K562 (cell line): ENCODE measurements at regions not wholly inside any gene's neighbourhood (a gene's known extent, or its start where the extent isn't known, plus 50 kb on each side); places are given as distances from the start of the nearest gene placed in this dataset.
A peak's percentile ranks its signal among the peaks of the same experiment; 100 is the strongest.

Experiments
- ATAC-seq: fragments of 200-7000 bp; cut with Tn5 transposase; 3 replicates; pipeline ENCODE4 v1.9.1; 2020; ENCODE audit warnings: moderate library complexity
- BruUV-seq: library from RNA; stranded (reverse); fragments of 400-500 nt; replicated peaks from 2 replicates; lab custom pipeline; 2021; lab: Mats Ljungman, UMichigan
- CTCF ChIA-PET: fragments of 300-600 bp; formaldehyde crosslinking; extraction: SDS; loops from one replicate; lab custom pipeline; 2021; ENCODE audit warnings: low intra/inter-chr PET ratio; lab: Yijun Ruan, JAX
- POLR2A ChIA-PET: fragments of 300-600, 350-650 bp; sonication (Branson Sonifier 250); formaldehyde crosslinking; extraction: SDS; loops from one replicate; lab custom pipeline; 2021; ENCODE audit warnings: antibody characterized with exemption, inconsistent platforms; lab: Yijun Ruan, JAX
- DNase-seq, 4 experiments: peaks; one replicate each; pipeline versions ENCODE4 v3.0.0 to v3.0.0-alpha.2; 2011 to 2018; ENCODE audit warnings: low spot score in 3 of 4, mixed read lengths in 3 of 4; ENCODE audit errors: extremely low read depth in 1 of 4
- FAIRE-seq: peaks from 2 replicates; lab custom pipeline; 2011; peaks lifted over from hg19 to GRCh38; lab: Jason Lieb, UNC
- H2AFZ ChIP-seq: 2 replicates; pipeline ENCODE4 v1.6.0; 2011; ENCODE audit warnings: low read depth, low read length, control low read depth, inconsistent platforms
- H3K27ac ChIP-seq: fragments of 200-600 bp; 3 replicates; pipeline ENCODE4 v1.8.0; 2011; ENCODE audit warnings: low read depth, mild to moderate bottlenecking, control low read depth, inconsistent platforms, low read length, moderate library complexity, mixed read lengths; ENCODE audit errors: extremely low read depth
- H3K27me3 ChIP-seq, 2 experiments: fragments of 300-600 bp in 1 of 2; 2 replicates in 1 of 2; 3 replicates in 1 of 2; pipeline versions ENCODE4 v1.6.0 to v1.8.0; 2011; ENCODE audit warnings: inconsistent platforms in 2 of 2, low read length in 2 of 2, mild to moderate bottlenecking in 1 of 2, mixed read lengths in 1 of 2, moderate library complexity in 1 of 2; ENCODE audit not compliant: control insufficient read depth in 2 of 2, insufficient read depth in 2 of 2
- H3K36me3 ChIP-seq: fragments of 300-600 bp; 3 replicates; pipeline ENCODE4 v1.8.0; 2011; ENCODE audit warnings: mild to moderate bottlenecking, low read length, inconsistent platforms; ENCODE audit not compliant: control insufficient read depth, insufficient read depth
- H3K4me1 ChIP-seq, 2 experiments: fragments of 200-600 bp in 1 of 2; replicated peaks in 1 of 2; 2 replicates in 1 of 2; 3 replicates in 1 of 2; pipeline versions ENCODE4 v1.5.1 to v1.8.0; 2011; ENCODE audit warnings: inconsistent platforms in 2 of 2, low read length in 2 of 2, mild to moderate bottlenecking in 1 of 2, mixed read lengths in 1 of 2, moderate library complexity in 1 of 2; ENCODE audit not compliant: control insufficient read depth in 2 of 2, insufficient read depth in 2 of 2
- H3K4me2 ChIP-seq: 2 replicates; pipeline ENCODE4 v1.6.1; 2011; ENCODE audit warnings: low read length, control low read depth, inconsistent platforms, mixed read lengths; ENCODE audit not compliant: insufficient read depth
- H3K4me3 ChIP-seq: fragments of 200-600 bp; sonication (generic), shearing (Covaris generic); 2 replicates; pipeline ENCODE4 v1.5.1; 2016; ENCODE audit warnings: control low read depth, inconsistent platforms
- H3K79me2 ChIP-seq: fragments of 200-600 bp; 3 replicates; pipeline ENCODE4 v1.8.0; 2011; ENCODE audit warnings: low read length, inconsistent platforms; ENCODE audit not compliant: control insufficient read depth, insufficient read depth
- H3K9ac ChIP-seq, 2 experiments: 2 replicates each; pipeline versions ENCODE4 v1.6.0 to v1.6.1; 2011; ENCODE audit warnings: low read depth in 2 of 2, low read length in 2 of 2, control low read depth in 1 of 2, inconsistent platforms in 1 of 2, mild to moderate bottlenecking in 1 of 2, mixed read lengths in 1 of 2; ENCODE audit not compliant: insufficient read depth in 1 of 2
- H3K9me1 ChIP-seq: one replicate; pipeline ENCODE4 v1.6.0; 2011; ENCODE audit warnings: inconsistent platforms, mild to moderate bottlenecking, low read length, moderate library complexity; ENCODE audit not compliant: control insufficient read depth, insufficient read depth
- H3K9me3 ChIP-seq: replicated peaks from 2 replicates; pipeline ENCODE4 v1.5.1; 2011; ENCODE audit warnings: low read depth, low read length, inconsistent platforms; ENCODE audit not compliant: control insufficient read depth, insufficient read depth
- H4K20me1 ChIP-seq: replicated peaks from 2 replicates; pipeline ENCODE4 v1.6.1; 2011; ENCODE audit warnings: low read length, inconsistent platforms, mixed read lengths; ENCODE audit not compliant: control insufficient read depth, insufficient read depth
- CREM ChIP-seq: IDR thresholded peaks from 2 replicates; pipeline ENCODE4 v1.6.1; 2014; ENCODE audit warnings: antibody characterized with exemption, low read depth
- EZH2 ChIP-seq: IDR thresholded peaks from 2 replicates; pipeline ENCODE4 v1.6.1; 2012; ENCODE audit warnings: low read depth, mild to moderate bottlenecking, inconsistent platforms, low read length, borderline replicate concordance
- HCFC1 ChIP-seq: IDR thresholded peaks from 2 replicates; pipeline ENCODE4 v1.6.1; 2012; ENCODE audit warnings: low read depth, low read length, improper control_type of control experiment
- HDAC2 ChIP-seq: fragments of 450-650 bp; IDR thresholded peaks from 2 replicates; pipeline ENCODE4 v1.6.1; 2016; ENCODE audit warnings: mild to moderate bottlenecking
- JUND ChIP-seq, 2 experiments: IDR thresholded peaks; 2 replicates in 1 of 2; 3 replicates in 1 of 2; pipeline ENCODE4 v1.6.1; 2011; ENCODE audit warnings: borderline replicate concordance in 2 of 2, low read depth in 2 of 2, low read length in 2 of 2, improper control_type of control experiment in 1 of 2, missing biosample characterization in 1 of 2, missing genetic modification characterization in 1 of 2, missing genetic modification reagents in 1 of 2
- MEIS2 ChIP-seq: fragments of 450-650 bp; IDR thresholded peaks from 2 replicates; pipeline ENCODE4 v1.6.1; 2014; ENCODE audit warnings: mild to moderate bottlenecking; ENCODE audit not compliant: partially characterized antibody
- NBN ChIP-seq: fragments of 450-650 bp; IDR thresholded peaks from 2 replicates; pipeline ENCODE4 v1.6.1; 2016; ENCODE audit warnings: low read depth, mild to moderate bottlenecking
- PKNOX1 ChIP-seq: fragments of 450-650 bp; IDR thresholded peaks from 2 replicates; pipeline ENCODE4 v1.6.1; 2016
- PRDM10 ChIP-seq: fragments of 450-650 bp; IDR thresholded peaks from 2 replicates; pipeline ENCODE4 v1.6.1; 2018; ENCODE audit not compliant: partially characterized antibody
- RCOR1 ChIP-seq, 2 experiments: IDR thresholded peaks; 2 replicates each; pipeline ENCODE4 v1.6.1; 2012; ENCODE audit warnings: low read depth in 2 of 2, low read length in 2 of 2, borderline replicate concordance in 1 of 2, improper control_type of control experiment in 1 of 2
- SPI1 ChIP-seq: IDR thresholded peaks from 2 replicates; pipeline ENCODE4 v1.6.1; 2011; ENCODE audit warnings: low read depth, low read length, control low read depth, borderline replicate concordance
- ZNF75A ChIP-seq: fragments of 450-650 bp; formaldehyde crosslinking; IDR thresholded peaks from 2 replicates; pipeline ENCODE4 v1.4.0; 2020; ENCODE audit warnings: mild to moderate bottlenecking
- WGBS: fragments of 100-300 bp; shearing (Covaris generic); methylation state at CpG from one replicate; pipeline ENCODE4 v1.1.6; 2016; ENCODE audit warnings: low coverage, mixed read lengths; ENCODE audit not compliant: insufficient coverage; ENCODE audit errors: missing lambda C conversion rate; 5-methylcytosine and 5-hydroxymethylcytosine counted together
- in situ Hi-C: fragments of 300-500 bp; cut with MboI; formaldehyde crosslinking; loops from 4 replicates; pipeline ENCODE4 v1.15.0; 2018; ENCODE audit warnings: inconsistent platforms, mixed read lengths
- intact Hi-C: fragments of 100-400 bp; cut with micrococcal nuclease; formaldehyde crosslinking; loops from 2 replicates; pipeline ENCODE4 v1.14.2; 2022
- TF ChIP-seq, protein P1 (sequence below): sonication (generic); formaldehyde crosslinking; IDR thresholded peaks from 2 replicates; pipeline ENCODE4 v1.8.0; 2022; ENCODE audit warnings: mild to moderate bottlenecking, missing genetic modification reagents

- Histone ChIP-seq H3K4me3 (no peak overlapping the region), H3K36me3 (no peaks in the 10 kb centered on the region), H3K4me2 (no peak overlapping the region), H3K4me1 (peaks cover 0 to 10% of the 10 kb centered on the region in 2 experiments; a peak in 3 of 5 replicates), H3K9me3 (no peaks in the 10 kb centered on the region), H3K27me3 (peaks cover 5 to 33% of the 10 kb centered on the region in 2 experiments; a peak in 4 of 5 replicates), H3K9me1 (no peaks in the 10 kb centered on the region), H3K79me2 (no peaks in the 10 kb centered on the region), H3K27ac (no peak overlapping the region), H2AFZ (peak overlapping the region; percentile 29; the same call in 1 of the 2 replicates), H4K20me1 (no peaks in the 10 kb centered on the region), H3K9ac (no peak overlapping the region)
- 3% methylated on average over 13 of the region's 13 CpGs for WGBS
- DNase-seq (peak; percentile 82 to 88 (median 86)), ATAC-seq (peak; percentile 98), FAIRE-seq (peak; percentile 79)
- ChIA-PET POLR2A (interaction anchor here (1.4 kb wide), 1 partner anchor 10 kb away, joined by 4 read pairs; no protein-coding TSS in a partner anchor), CTCF (interaction anchor here (1.2 to 1.8 kb wide), 3 partner anchors 20 to 404 kb away, joined by 4 to 8 read pairs (median 4); no protein-coding TSS in a partner anchor)
- intact Hi-C loops (loop anchor here (1.0 to 5.0 kb wide), 5 partner anchors 220 to 1247 kb away; no protein-coding TSS in a partner anchor), in situ Hi-C loops (no loop called here)
- no TSS peak for BruUV-seq
- no peak for TF ChIP-seq HDAC2
- peak; percentile 81 for TF ChIP-seq MEIS2
- peak in 1 of 2 experiments; percentile 49; a peak in 1 of 4 replicates for TF ChIP-seq RCOR1 (IDR thresholded peaks at IDR 0.05; ENCODE audit: borderline replicate concordance in 1 of 2, low read depth in 2 of 2, low read length in 2 of 2)
- no peak for TF ChIP-seq EZH2
- 0 out of 2 replicates have a peak, but pooled peaks have one; percentile 31 for TF ChIP-seq HCFC1
- 0 out of 2 replicates have a peak, but pooled peaks have one; percentile 9 for TF ChIP-seq SPI1
- peak; percentile 55; the same call in 1 of the 2 replicates for TF ChIP-seq ZNF75A (CRISPR knock-in tag)
- TF ChIP-seq, protein P1, sequence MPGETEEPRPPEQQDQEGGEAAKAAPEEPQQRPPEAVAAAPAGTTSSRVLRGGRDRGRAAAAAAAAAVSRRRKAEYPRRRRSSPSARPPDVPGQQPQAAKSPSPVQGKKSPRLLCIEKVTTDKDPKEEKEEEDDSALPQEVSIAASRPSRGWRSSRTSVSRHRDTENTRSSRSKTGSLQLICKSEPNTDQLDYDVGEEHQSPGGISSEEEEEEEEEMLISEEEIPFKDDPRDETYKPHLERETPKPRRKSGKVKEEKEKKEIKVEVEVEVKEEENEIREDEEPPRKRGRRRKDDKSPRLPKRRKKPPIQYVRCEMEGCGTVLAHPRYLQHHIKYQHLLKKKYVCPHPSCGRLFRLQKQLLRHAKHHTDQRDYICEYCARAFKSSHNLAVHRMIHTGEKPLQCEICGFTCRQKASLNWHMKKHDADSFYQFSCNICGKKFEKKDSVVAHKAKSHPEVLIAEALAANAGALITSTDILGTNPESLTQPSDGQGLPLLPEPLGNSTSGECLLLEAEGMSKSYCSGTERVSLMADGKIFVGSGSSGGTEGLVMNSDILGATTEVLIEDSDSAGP: no peak
- peak; percentile 58 for TF ChIP-seq JUND (IDR thresholded peaks at IDR 0.05; ENCODE audit: borderline replicate concordance, low read depth, low read length)
- TF ChIP-seq JUND (tag; IDR thresholded peaks at IDR 0.05; ENCODE audit: borderline replicate concordance, low read depth, low read length): 0 out of 3 replicates have a peak, but pooled peaks have one; percentile 26
- peak; percentile 51; the same call in 1 of the 2 replicates for TF ChIP-seq CREM
- TF ChIP-seq PRDM10: peak; percentile 64
- TF ChIP-seq NBN: no peak
- TF ChIP-seq PKNOX1: peak; percentile 19; the same call in 1 of the 2 replicates
Observed at GRCh38 chr6:188821-189655, 103.2 kb upstream of the DUSP22 start.
